ENCODE measurements at regions not wholly inside any gene's neighbourhood (a gene's known extent, or its start where the extent isn't known, plus 50 kb on each side); places are given as distances from the start of the nearest gene placed in this dataset.

DNA sequence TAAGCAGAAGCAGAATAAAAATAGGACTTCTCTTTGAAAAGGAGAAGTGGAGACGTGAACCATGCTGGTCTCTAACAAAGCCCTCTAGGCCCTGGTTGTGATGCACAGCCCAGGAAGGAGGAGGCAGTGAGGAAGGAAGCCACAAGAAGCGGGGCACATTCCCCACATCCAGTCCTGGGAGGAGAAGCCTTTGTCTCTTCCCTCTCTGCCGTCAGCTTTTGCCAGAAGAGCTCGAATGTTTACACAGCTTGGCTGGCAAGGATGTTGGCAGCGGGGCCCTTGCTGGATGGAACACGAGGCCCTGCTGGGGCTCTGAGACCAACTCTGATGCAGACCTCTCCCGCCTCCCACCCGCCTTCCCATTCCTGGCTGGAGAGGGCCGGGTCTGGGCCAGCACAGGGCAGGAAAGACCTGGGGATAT lies 91.3 kb downstream of the MAF start:
- Histone ChIP-seq H3K36me3 (ENCODE audit: control insufficient read depth, insufficient read depth, low read length) (no peaks in the 10 kb centered on the region), H2AK9ac (replicated peaks; ENCODE audit: low read depth, low read length, poor library complexity) (no peak overlapping the region), H3K4me1 (ENCODE audit: control insufficient read depth, insufficient read depth, low read length) (no peaks in the 10 kb centered on the region), H2BK5ac (ENCODE audit: low read depth, low read length, poor library complexity, severe bottlenecking) (no peak overlapping the region), H2BK120ac (ENCODE audit: low read depth, low read length) (no peak overlapping the region), H4K8ac (ENCODE audit: low read depth in 2 of 2, low read length in 2 of 2) (no peak overlapping the region), H3K79me1 (ENCODE audit: low read depth in 1 of 2, low read length in 2 of 2) (no peaks in the 10 kb centered on the region), H3K56ac (ENCODE audit: extremely low read depth, insufficient read depth, low read length) (no peak overlapping the region), H3K4me2 (ENCODE audit: low read depth, low read length) (no peak overlapping the region), H3K9me3 (ENCODE audit: control insufficient read depth, insufficient read depth, low read length) (peaks cover 23% of the 10 kb centered on the region), H4K5ac (ENCODE audit: low read depth, low read length) (no peak overlapping the region), H3K27ac (ENCODE audit: insufficient read depth, low read length) (no peak overlapping the region), H4K91ac (ENCODE audit: insufficient read depth, low read depth, low read length) (no peak overlapping the region), H3K9ac (ENCODE audit: low read depth, low read length) (no peak overlapping the region), H2AFZ (replicated peaks; ENCODE audit: low read length, poor library complexity) (no peak overlapping the region), H3K4me3 (ENCODE audit: insufficient read depth, low read depth, low read length) (no peak overlapping the region), H3K14ac (replicated peaks; ENCODE audit: low read depth, low read length) (no peak overlapping the region), H4K20me1 (ENCODE audit: insufficient read depth, low read length) (no peaks in the 10 kb centered on the region), H3K9me1 (ENCODE audit: insufficient read depth, low read length) (no peaks in the 10 kb centered on the region), H3K23ac (ENCODE audit: low read depth, low read length) (no peak overlapping the region), H2BK15ac (ENCODE audit: low read depth, low read length) (no peak overlapping the region), H3K18ac (ENCODE audit: low read depth, low read length) (no peak overlapping the region), H2BK20ac (ENCODE audit: low read depth, low read length) (no peak overlapping the region), H3K4ac (ENCODE audit: low read depth, low read length) (no peak overlapping the region), H3K27me3 (ENCODE audit: control insufficient read depth, insufficient read depth, low read length) (no peaks in the 10 kb centered on the region), H2AK5ac (ENCODE audit: low read depth, low read length) (no peak overlapping the region)
- no peak for TF ChIP-seq NFE2L2 (IDR thresholded peaks at IDR 0.05; ENCODE audit: low read depth, low read length)
- TF ChIP-seq, protein P1, sequence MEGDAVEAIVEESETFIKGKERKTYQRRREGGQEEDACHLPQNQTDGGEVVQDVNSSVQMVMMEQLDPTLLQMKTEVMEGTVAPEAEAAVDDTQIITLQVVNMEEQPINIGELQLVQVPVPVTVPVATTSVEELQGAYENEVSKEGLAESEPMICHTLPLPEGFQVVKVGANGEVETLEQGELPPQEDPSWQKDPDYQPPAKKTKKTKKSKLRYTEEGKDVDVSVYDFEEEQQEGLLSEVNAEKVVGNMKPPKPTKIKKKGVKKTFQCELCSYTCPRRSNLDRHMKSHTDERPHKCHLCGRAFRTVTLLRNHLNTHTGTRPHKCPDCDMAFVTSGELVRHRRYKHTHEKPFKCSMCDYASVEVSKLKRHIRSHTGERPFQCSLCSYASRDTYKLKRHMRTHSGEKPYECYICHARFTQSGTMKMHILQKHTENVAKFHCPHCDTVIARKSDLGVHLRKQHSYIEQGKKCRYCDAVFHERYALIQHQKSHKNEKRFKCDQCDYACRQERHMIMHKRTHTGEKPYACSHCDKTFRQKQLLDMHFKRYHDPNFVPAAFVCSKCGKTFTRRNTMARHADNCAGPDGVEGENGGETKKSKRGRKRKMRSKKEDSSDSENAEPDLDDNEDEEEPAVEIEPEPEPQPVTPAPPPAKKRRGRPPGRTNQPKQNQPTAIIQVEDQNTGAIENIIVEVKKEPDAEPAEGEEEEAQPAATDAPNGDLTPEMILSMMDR (conservative IDR thresholded peaks at IDR 0.05; ENCODE audit: low read depth, low read length) = no peak
- TF ChIP-seq, protein P2, sequence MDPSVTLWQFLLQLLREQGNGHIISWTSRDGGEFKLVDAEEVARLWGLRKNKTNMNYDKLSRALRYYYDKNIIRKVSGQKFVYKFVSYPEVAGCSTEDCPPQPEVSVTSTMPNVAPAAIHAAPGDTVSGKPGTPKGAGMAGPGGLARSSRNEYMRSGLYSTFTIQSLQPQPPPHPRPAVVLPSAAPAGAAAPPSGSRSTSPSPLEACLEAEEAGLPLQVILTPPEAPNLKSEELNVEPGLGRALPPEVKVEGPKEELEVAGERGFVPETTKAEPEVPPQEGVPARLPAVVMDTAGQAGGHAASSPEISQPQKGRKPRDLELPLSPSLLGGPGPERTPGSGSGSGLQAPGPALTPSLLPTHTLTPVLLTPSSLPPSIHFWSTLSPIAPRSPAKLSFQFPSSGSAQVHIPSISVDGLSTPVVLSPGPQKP (IDR thresholded peaks at IDR 0.05; ENCODE audit: borderline replicate concordance, low read depth, low read length) = no peak
- TF ChIP-seq RAD21 (IDR thresholded peaks at IDR 0.05; ENCODE audit: low read length) = no peak
- no peak for TF ChIP-seq CHD1 (IDR thresholded peaks at IDR 0.05; ENCODE audit: low read depth, low read length)
- no peak for TF ChIP-seq BHLHE40 (IDR thresholded peaks at IDR 0.05; ENCODE audit: low read depth, low read length)
- WGBS, 2 experiments (ENCODE audit: extremely low coverage in 2 of 2, insufficient read length in 1 of 2) = 10% methylated on average over 2 of the region's 9 CpGs; no CpG with 5 or more reads in 1 of the 2 experiments
- BruUV-seq (replicated peaks) = no TSS peak
- dilution Hi-C loops (cut with HindIII; ENCODE audit: low sequenced_read_pairs, unreplicated experiment) = no loop called here
- DNase-seq (no peak), ATAC-seq (ENCODE audit: low read depth) (no peak)
- in situ Hi-C loops (cut with MboI; ENCODE audit: low sequenced_read_pairs) = no loop called here
- ChIA-PET POLR2A (ENCODE audit: unreplicated experiment) (no interaction called here), CTCF (no interaction called here)
- intact Hi-C loops (cut with micrococcal nuclease) = no loop called here
